ENCODE measurements at regions not wholly inside any gene's neighbourhood (a gene's known extent, or its start where the extent isn't known, plus 50 kb on each side); places are given as distances from the start of the nearest gene placed in this dataset.

- Histone ChIP-seq H3K4me1 (ENCODE audit: insufficient read depth, insufficient read length) (no peaks in the 10 kb centered on the region), H3K9me3 (ENCODE audit: insufficient read depth, low read length) (peaks cover 17% of the 10 kb centered on the region; the same call in 1 of the 2 replicates), H3K4me3 (ENCODE audit: insufficient read length, low read depth) (no peak overlapping the region), H3K27me3 (ENCODE audit: insufficient read depth, insufficient read length) (no peaks in the 10 kb centered on the region), H3K36me3 (ENCODE audit: insufficient read depth, insufficient read length, low read length) (no peaks in the 10 kb centered on the region), H3K9ac (ENCODE audit: insufficient read length, low read depth) (no peak overlapping the region)
- no peak for DNase-seq (ENCODE audit: low read depth, low spot score)
- TF ChIP-seq ZNF274 (IDR thresholded peaks at IDR 0.05; ENCODE audit: low read depth, low read length) (no peak), SUZ12 (IDR thresholded peaks at IDR 0.05; ENCODE audit: extremely low read depth, insufficient read depth, insufficient read length) (no peak), YY1 (IDR thresholded peaks at IDR 0.05; ENCODE audit: insufficient read depth, insufficient read length) (no peak)
Observed at GRCh38 chr9:118734696-118735095, 634.5 kb downstream of the BRINP1 start.

DNA sequence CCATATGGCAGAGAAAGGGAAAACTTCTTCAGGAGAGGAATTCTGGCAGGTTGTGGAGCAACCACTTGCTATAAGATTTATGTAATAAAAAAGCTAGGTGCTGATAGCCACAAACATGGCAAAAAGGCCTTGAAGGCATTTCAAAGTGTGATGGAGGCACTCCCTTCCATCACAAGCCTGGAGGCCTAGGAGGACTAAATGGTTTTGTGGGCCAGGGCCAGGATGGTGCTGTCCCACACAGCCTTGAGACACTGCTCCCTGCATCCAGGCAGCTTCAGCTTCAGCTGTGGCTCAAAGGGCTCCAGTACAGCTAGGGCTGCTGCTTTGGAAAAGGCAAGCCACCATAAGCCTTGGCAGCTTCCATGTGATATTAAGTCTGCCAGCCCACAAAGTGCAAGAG lies 632.8 kb downstream of the BRINP1 start:
- peaks cover 17% of the 10 kb centered on the region; the same call in 1 of the 2 replicates for H3K9me3 ChIP-seq (ENCODE audit: insufficient read depth, low read length)
- no peaks in the 10 kb centered on the region for H3K27me3 ChIP-seq (ENCODE audit: insufficient read depth, insufficient read length)
- no peak overlapping the region for H3K4me3 ChIP-seq (ENCODE audit: insufficient read length, low read depth)
- H3K36me3 ChIP-seq (ENCODE audit: insufficient read depth, insufficient read length, low read length), result no peaks in the 10 kb centered on the region
- H3K4me1 ChIP-seq (ENCODE audit: insufficient read depth, insufficient read length), result no peaks in the 10 kb centered on the region
- DNase-seq (ENCODE audit: low read depth, low spot score), result no peak
- no peak overlapping the region for H3K9ac ChIP-seq (ENCODE audit: insufficient read length, low read depth)
- no peak for TF ChIP-seq YY1 (IDR thresholded peaks at IDR 0.05; ENCODE audit: insufficient read depth, insufficient read length)
- TF ChIP-seq ZNF274 (IDR thresholded peaks at IDR 0.05; ENCODE audit: low read depth, low read length), result no peak

GRCh38 chr9:118751077-118751847 lies 618.0 kb downstream of the BRINP1 start:
- no peak for DNase-seq (ENCODE audit: low read depth, low spot score)
- no peak for TF ChIP-seq ZNF274 (IDR thresholded peaks at IDR 0.05; ENCODE audit: low read depth, low read length)
- TF ChIP-seq YY1 (IDR thresholded peaks at IDR 0.05; ENCODE audit: insufficient read depth, insufficient read length), result no peak
- TF ChIP-seq SUZ12 (IDR thresholded peaks at IDR 0.05; ENCODE audit: extremely low read depth, insufficient read depth, insufficient read length), result no peak
- H3K9ac ChIP-seq (ENCODE audit: insufficient read length, low read depth), result no peak overlapping the region
- H3K4me1 ChIP-seq (ENCODE audit: insufficient read depth, insufficient read length), result peaks cover 2% of the 10 kb centered on the region
- H3K9me3 ChIP-seq (ENCODE audit: insufficient read depth, low read length), result no peaks in the 10 kb centered on the region
- no peaks in the 10 kb centered on the region for H3K36me3 ChIP-seq (ENCODE audit: insufficient read depth, insufficient read length, low read length)
- H3K4me3 ChIP-seq (ENCODE audit: insufficient read length, low read depth), result no peak overlapping the region
- no peaks in the 10 kb centered on the region for H3K27me3 ChIP-seq (ENCODE audit: insufficient read depth, insufficient read length)

DNA sequence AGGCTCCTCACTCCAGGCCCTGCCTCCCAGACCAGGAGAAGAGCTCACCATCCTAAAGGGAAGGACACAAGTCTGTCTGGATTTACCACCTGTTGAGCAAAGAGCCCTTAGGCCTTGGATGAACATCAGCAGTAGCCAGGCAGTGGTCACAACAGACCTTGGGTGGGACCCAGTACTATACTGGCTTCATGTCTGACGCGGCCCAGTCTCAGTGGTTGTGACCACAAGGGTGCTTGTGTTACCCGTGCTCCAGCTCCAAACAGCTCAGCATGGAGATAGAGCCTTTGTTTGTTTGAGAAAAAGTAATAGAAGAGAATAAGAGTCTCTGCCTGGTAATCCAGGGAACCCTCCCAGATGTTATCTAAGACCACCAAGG lies 617.4 kb downstream of the BRINP1 start:
- H3K9me3 ChIP-seq (ENCODE audit: insufficient read depth, low read length), result no peaks in the 10 kb centered on the region
- no peak for DNase-seq (ENCODE audit: low read depth, low spot score)
- H3K9ac ChIP-seq (ENCODE audit: insufficient read length, low read depth), result no peak overlapping the region
- peaks cover 2% of the 10 kb centered on the region for H3K4me1 ChIP-seq (ENCODE audit: insufficient read depth, insufficient read length)
- no peak overlapping the region for H3K4me3 ChIP-seq (ENCODE audit: insufficient read length, low read depth)
- no peaks in the 10 kb centered on the region for H3K27me3 ChIP-seq (ENCODE audit: insufficient read depth, insufficient read length)
- no peaks in the 10 kb centered on the region for H3K36me3 ChIP-seq (ENCODE audit: insufficient read depth, insufficient read length, low read length)
- TF ChIP-seq YY1 (IDR thresholded peaks at IDR 0.05; ENCODE audit: insufficient read depth, insufficient read length), result no peak
- TF ChIP-seq ZNF274 (IDR thresholded peaks at IDR 0.05; ENCODE audit: low read depth, low read length), result no peak
- no peak for TF ChIP-seq SUZ12 (IDR thresholded peaks at IDR 0.05; ENCODE audit: extremely low read depth, insufficient read depth, insufficient read length)

GRCh38 chr9:118761016-118761790 lies 608.0 kb downstream of the BRINP1 start:
- Histone ChIP-seq H3K9ac (ENCODE audit: insufficient read length, low read depth) (no peak overlapping the region), H3K27me3 (ENCODE audit: insufficient read depth, insufficient read length) (no peaks in the 10 kb centered on the region), H3K4me3 (ENCODE audit: insufficient read length, low read depth) (no peak overlapping the region), H3K9me3 (ENCODE audit: insufficient read depth, low read length) (no peaks in the 10 kb centered on the region), H3K4me1 (ENCODE audit: insufficient read depth, insufficient read length) (no peaks in the 10 kb centered on the region), H3K36me3 (ENCODE audit: insufficient read depth, insufficient read length, low read length) (no peaks in the 10 kb centered on the region)
- DNase-seq (ENCODE audit: low read depth, low spot score), result no peak
- TF ChIP-seq YY1 (IDR thresholded peaks at IDR 0.05; ENCODE audit: insufficient read depth, insufficient read length) (no peak), SUZ12 (IDR thresholded peaks at IDR 0.05; ENCODE audit: extremely low read depth, insufficient read depth, insufficient read length) (no peak), ZNF274 (IDR thresholded peaks at IDR 0.05; ENCODE audit: low read depth, low read length) (no peak)

- H3K9me3 ChIP-seq (ENCODE audit: insufficient read depth, low read length), result no peaks in the 10 kb centered on the region
- H3K4me1 ChIP-seq (ENCODE audit: insufficient read depth, insufficient read length), result no peaks in the 10 kb centered on the region
- H3K27me3 ChIP-seq (ENCODE audit: insufficient read depth, insufficient read length), result no peaks in the 10 kb centered on the region
- TF ChIP-seq SUZ12 (IDR thresholded peaks at IDR 0.05; ENCODE audit: extremely low read depth, insufficient read depth, insufficient read length), result no peak
- no peak for TF ChIP-seq ZNF274 (IDR thresholded peaks at IDR 0.05; ENCODE audit: low read depth, low read length)
- no peak for TF ChIP-seq YY1 (IDR thresholded peaks at IDR 0.05; ENCODE audit: insufficient read depth, insufficient read length)
- no peak overlapping the region for H3K4me3 ChIP-seq (ENCODE audit: insufficient read length, low read depth)
- no peak overlapping the region for H3K9ac ChIP-seq (ENCODE audit: insufficient read length, low read depth)
- DNase-seq (ENCODE audit: low read depth, low spot score), result no peak
- H3K36me3 ChIP-seq (ENCODE audit: insufficient read depth, insufficient read length, low read length), result no peaks in the 10 kb centered on the region
Observed at GRCh38 chr9:118767571-118767970, 601.7 kb downstream of the BRINP1 start.

DNA sequence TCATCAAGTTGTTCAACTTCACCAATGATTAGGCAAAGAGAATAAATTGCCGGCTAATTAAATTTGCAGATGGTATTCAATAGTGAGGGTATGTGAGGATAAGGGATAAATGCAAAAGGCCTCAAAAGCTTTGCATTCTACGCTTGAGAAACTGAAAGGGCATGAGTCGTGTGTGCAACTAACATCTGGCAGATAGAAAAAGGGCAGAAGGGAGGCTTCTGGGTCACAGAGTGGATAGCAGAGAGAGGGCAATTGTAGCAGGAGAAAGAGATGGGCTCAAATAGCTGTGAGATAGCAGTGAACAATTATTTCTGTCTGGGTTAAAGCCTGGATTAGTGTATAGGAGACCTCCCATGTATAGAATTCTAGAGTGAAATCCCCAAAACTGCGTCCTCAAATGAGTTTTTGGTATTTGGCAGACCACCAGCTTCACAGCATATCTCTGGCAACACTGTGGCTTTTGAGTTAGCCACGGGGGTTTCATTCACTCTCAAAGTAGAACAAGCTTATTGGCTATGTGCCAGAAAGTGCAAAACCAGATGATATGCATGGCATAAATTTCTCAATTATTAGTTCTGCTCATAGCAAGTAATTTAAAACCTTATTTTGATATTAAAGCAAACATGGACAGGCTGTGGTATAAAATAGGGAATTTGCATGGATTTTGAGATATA lies 586.3 kb downstream of the BRINP1 start:
- H3K9me3 ChIP-seq (ENCODE audit: insufficient read depth, low read length), result no peaks in the 10 kb centered on the region
- H3K9ac ChIP-seq (ENCODE audit: insufficient read length, low read depth), result no peak overlapping the region
- H3K4me3 ChIP-seq (ENCODE audit: insufficient read length, low read depth), result no peak overlapping the region
- DNase-seq (ENCODE audit: low read depth, low spot score), result no peak
- no peaks in the 10 kb centered on the region for H3K27me3 ChIP-seq (ENCODE audit: insufficient read depth, insufficient read length)
- H3K4me1 ChIP-seq (ENCODE audit: insufficient read depth, insufficient read length), result no peaks in the 10 kb centered on the region
- no peaks in the 10 kb centered on the region for H3K36me3 ChIP-seq (ENCODE audit: insufficient read depth, insufficient read length, low read length)
- TF ChIP-seq ZNF274 (IDR thresholded peaks at IDR 0.05; ENCODE audit: low read depth, low read length) (no peak), SUZ12 (IDR thresholded peaks at IDR 0.05; ENCODE audit: extremely low read depth, insufficient read depth, insufficient read length) (no peak), YY1 (IDR thresholded peaks at IDR 0.05; ENCODE audit: insufficient read depth, insufficient read length) (no peak)
